GM21619 (cell line): ENCODE measurements at regions not wholly inside any gene's neighbourhood (a gene's known extent, or its start where the extent isn't known, plus 50 kb on each side); places are given as distances from the start of the nearest gene placed in this dataset.

Experiments used
- ATAC-seq: cut with Tn5 transposase; IDR thresholded peaks from one replicate; pipeline ENCODE4 v1.9.1; 2021; ENCODE audit not compliant: unreplicated experiment

- no peak for ATAC-seq
Measured at GRCh38 chr7:136339464-136339863, 362.3 kb upstream of the MTPN start.

- no peak for ATAC-seq
Measured at GRCh38 chr7:136336932-136337331, 359.8 kb upstream of the MTPN start.

- ATAC-seq = no peak
Measured at GRCh38 chr7:136333636-136334035, 356.5 kb upstream of the MTPN start.

GRCh38 chr7:136326045-136326609 lies 349.0 kb upstream of the MTPN start:
- no peak for ATAC-seq

GRCh38 chr7:136325578-136325977 lies 348.4 kb upstream of the MTPN start:
- no peak for ATAC-seq

GRCh38 chr7:136325027-136325426 lies 347.9 kb upstream of the MTPN start:
- ATAC-seq = no peak

- no peak for ATAC-seq
Measured at GRCh38 chr7:136324073-136324704, 347.0 kb upstream of the MTPN start.

GRCh38 chr7:136312592-136312991 lies 335.4 kb upstream of the MTPN start:
- ATAC-seq = no peak

- no peak for ATAC-seq
Measured at GRCh38 chr7:136309407-136309806, 332.2 kb upstream of the MTPN start.

GRCh38 chr7:136308230-136308629 lies 331.1 kb upstream of the MTPN start:
- ATAC-seq = no peak

GRCh38 chr7:136303162-136303561 lies 326.0 kb upstream of the MTPN start:
- no peak for ATAC-seq

GRCh38 chr7:136302049-136302448 lies 324.9 kb upstream of the MTPN start:
- no peak for ATAC-seq

GRCh38 chr7:136294977-136295376 lies 317.8 kb upstream of the MTPN start:
- no peak for ATAC-seq

GRCh38 chr7:136293841-136294391 lies 316.8 kb upstream of the MTPN start:
- no peak for ATAC-seq

- ATAC-seq = no peak
Measured at GRCh38 chr7:136293272-136293671, 316.1 kb upstream of the MTPN start.

GRCh38 chr7:136292365-136292764 lies 315.2 kb upstream of the MTPN start:
- ATAC-seq = no peak

GRCh38 chr7:136290351-136290750 lies 313.2 kb upstream of the MTPN start:
- no peak for ATAC-seq

- no peak for ATAC-seq
Measured at GRCh38 chr7:136278057-136278456, 300.9 kb upstream of the MTPN start.

GRCh38 chr7:136275794-136276193 lies 298.6 kb upstream of the MTPN start:
- no peak for ATAC-seq

- no peak for ATAC-seq
Measured at GRCh38 chr7:136274636-136275345, 297.6 kb upstream of the MTPN start.

GRCh38 chr7:136272934-136273333 lies 295.8 kb upstream of the MTPN start:
- no peak for ATAC-seq

GRCh38 chr7:136267822-136268221 lies 290.7 kb upstream of the MTPN start:
- ATAC-seq = no peak
